ENCODE measurements at regions not wholly inside any gene's neighbourhood (a gene's known extent, or its start where the extent isn't known, plus 50 kb on each side); places are given as distances from the start of the nearest gene placed in this dataset.

DNA sequence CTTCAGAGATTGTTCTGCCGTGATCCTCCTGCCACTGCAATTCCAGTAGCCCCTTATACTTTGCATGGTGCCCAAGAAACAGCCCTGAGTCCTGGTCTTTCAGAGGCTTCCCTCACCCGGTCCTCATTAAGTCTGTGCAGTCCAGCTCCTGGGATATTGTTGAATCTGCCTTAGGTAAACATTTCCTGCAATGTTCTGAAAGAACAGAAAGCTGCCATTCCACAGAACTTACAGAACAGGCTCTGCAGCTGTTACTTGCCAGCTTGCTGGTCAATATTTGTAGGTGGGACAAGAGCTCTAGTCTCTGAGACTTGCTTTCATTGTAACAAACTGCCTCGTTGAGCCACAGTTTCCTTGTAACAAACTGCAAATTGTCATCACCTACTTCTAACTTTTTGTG lies 115.0 kb upstream of the KIF5B start:
- no peak for DNase-seq (ENCODE audit: low read depth in 2 of 2)

GRCh38 chr10:32169556-32169955 lies 113.3 kb upstream of the KIF5B start:
- no peak for DNase-seq (ENCODE audit: low read depth in 2 of 2)

DNA sequence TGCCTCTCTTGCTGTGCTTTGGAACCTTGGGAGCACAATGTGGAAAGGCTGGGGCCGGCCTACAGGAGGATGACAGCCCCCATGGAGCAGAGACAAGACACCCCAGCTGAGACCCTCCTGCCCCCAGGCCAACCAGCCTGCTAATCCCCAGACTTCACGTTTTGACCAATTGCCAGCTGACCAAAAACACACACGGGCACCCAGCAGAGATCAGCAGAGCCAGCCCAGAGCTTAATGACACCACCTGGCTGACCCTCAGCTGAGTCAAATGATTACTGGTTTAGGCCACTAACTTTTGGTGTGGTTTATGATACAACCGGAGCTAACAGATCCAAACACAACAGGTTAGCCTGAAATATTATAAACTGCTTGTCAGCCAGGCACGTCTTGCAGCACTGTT lies 111.2 kb upstream of the KIF5B start:
- DNase-seq (ENCODE audit: low read depth in 2 of 2) = no peak

DNA sequence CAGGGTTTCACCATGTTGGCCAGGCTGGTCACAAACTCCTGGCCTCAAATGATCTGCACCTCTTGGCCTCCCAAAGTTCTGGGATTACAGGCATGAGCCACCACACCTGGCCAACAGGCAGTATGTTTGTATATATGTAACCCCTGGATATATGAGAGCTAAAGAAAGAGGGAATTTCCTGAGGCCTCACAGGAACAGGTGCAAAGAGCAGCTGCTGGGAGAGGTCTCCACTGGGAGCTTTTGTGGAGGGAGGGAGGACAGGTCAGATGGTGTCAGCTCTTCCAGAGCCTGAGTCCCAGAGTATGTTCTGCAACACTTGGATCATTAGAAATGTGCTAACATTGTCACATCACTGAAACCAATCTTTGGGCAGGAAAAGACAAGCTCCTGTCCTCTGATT lies 110.1 kb upstream of the KIF5B start:
- DNase-seq (ENCODE audit: low read depth in 2 of 2) = no peak

- no peak for DNase-seq (ENCODE audit: low read depth in 2 of 2)
These were observed 107.5 kb upstream of the KIF5B start for GRCh38 chr10:32163762-32164148.

- DNase-seq (ENCODE audit: low read depth in 2 of 2) = no peak
These were observed 107.0 kb upstream of the KIF5B start for GRCh38 chr10:32163071-32163761.

DNA sequence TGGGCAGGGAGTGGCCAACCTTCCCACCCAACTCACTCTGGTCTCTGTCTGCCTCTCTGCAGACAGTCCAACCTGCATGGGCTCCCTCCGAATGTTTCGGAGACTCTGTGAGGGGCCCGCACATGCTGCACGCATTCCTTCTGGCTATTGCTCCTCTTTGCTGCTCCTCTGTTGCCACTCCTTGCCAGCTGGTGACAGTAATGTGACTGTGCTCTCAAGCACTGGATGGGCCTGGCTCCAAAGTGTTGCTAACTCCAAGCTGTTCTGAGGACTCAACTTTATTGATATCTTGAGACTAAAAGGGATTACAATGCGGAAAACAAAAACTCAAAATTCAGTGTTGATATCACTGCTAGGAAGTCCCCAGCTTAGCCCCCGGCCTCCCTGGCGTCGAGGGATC lies 105.4 kb upstream of the KIF5B start:
- DNase-seq (ENCODE audit: low read depth in 2 of 2) = no peak

DNA sequence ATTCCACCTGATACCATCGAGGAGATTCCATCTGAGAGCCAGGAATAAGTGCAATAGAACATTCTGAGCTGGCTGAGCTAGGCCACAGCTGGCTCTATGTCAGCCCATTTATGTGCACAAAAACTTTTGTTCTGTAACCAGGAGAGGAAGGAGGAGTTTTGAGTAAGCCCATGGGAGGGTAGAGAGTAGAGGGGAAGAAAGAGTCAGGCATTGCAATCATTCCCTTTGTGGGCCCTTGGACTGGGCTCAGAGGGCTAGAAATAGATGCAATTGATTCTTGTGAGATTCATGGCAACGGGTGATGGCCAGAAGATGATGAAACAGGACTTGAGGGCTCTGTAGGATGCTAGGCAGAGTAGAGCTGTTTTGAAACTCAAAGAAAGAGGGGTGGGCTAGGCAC lies 104.6 kb upstream of the KIF5B start:
- DNase-seq (ENCODE audit: low read depth in 2 of 2) = no peak

GRCh38 chr10:32159264-32159663 lies 103.0 kb upstream of the KIF5B start:
- no peak for DNase-seq (ENCODE audit: low read depth in 2 of 2)

DNA sequence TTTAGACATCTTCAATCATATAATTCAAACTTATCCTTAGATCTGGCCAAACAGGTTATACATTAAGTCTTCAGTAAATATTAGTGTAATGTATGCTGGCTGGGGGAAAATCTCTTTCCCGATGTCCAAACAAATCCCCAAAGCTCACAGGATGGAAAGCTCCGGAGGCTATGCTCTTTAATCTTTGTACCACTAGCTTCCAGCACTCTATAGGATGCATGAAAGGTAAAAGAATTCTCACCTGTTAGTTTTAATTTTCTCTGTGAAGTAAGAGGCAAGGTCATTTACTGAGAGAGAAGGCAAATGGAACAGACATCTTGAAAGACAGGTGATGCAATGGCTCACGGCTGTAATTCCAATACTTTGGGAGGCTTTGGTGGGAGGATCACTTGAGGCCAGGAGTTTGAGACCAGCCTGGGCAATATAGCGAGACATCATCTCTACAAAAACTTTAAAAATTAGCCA lies 99.8 kb upstream of the KIF5B start:
- DNase-seq (ENCODE audit: low read depth in 2 of 2) = no peak

- DNase-seq (ENCODE audit: low read depth in 2 of 2) = peak in 1 of 2 donors; percentile 57
These were observed 98.9 kb upstream of the KIF5B start for GRCh38 chr10:32155075-32155516.

- DNase-seq (ENCODE audit: low read depth in 2 of 2) = no peak
These were observed 97.7 kb upstream of the KIF5B start for GRCh38 chr10:32153931-32154330.

- no peak for DNase-seq (ENCODE audit: low read depth in 2 of 2)
These were observed 97.0 kb upstream of the KIF5B start for GRCh38 chr10:32153252-32153651.

- no peak for DNase-seq (ENCODE audit: low read depth in 2 of 2)
These were observed 95.6 kb upstream of the KIF5B start for GRCh38 chr10:32151871-32152270.

DNA sequence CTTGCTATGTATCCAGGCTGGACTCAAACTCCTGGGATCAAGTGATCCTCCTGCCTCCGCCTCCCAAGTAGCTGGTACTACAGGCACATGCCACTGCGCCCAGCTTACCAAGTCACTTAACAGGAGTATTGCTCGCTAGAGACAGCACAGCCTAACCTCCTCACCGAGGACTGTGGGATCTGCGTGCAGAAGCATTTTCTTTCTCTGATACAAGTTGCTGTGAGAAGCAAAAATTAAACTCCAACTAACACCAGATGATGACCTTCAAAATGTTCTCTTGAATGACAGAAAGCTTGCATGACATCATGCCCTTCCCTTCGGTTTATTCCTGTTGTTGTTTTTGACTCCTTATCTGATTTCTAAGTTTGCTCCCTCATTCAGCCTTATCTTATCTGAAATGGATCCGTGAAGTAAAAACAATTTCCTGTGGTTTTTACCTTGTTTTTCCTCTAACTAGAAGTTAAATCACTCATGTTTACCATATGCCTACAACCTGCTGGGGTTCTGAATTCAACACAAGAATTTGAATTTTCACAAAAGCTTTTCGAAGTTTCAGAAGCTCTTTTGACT lies 94.4 kb upstream of the KIF5B start:
- DNase-seq (ENCODE audit: low read depth in 2 of 2) = no peak

GRCh38 chr10:32149252-32149955 lies 93.2 kb upstream of the KIF5B start:
- DNase-seq (ENCODE audit: low read depth in 2 of 2) = peak; percentile 55 to 76

DNA sequence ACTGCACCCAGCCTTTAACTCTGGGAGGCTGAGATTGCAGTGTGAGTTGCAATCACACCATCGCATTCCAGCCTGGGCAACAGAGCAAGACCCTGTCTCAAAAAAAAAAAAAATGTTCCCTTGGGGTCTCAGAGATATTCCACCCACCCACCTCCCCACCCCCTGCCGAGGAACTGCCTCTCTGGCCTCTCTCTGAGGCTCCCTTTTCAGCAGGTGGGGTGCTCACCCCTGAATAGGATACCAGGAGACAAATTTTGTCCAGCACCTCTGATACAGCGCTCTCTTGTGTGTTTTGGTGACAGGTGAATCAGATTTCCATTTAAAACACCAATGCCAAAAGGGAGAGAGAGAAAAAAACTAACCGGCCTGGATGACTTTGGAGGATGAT lies 92.6 kb upstream of the KIF5B start:
- DNase-seq (ENCODE audit: low read depth in 2 of 2) = no peak

GRCh38 chr10:32147730-32148129 lies 91.5 kb upstream of the KIF5B start:
- no peak for DNase-seq (ENCODE audit: low read depth in 2 of 2)

- no peak for DNase-seq (ENCODE audit: low read depth in 2 of 2)
These were observed 89.9 kb upstream of the KIF5B start for GRCh38 chr10:32146166-32146565.

DNA sequence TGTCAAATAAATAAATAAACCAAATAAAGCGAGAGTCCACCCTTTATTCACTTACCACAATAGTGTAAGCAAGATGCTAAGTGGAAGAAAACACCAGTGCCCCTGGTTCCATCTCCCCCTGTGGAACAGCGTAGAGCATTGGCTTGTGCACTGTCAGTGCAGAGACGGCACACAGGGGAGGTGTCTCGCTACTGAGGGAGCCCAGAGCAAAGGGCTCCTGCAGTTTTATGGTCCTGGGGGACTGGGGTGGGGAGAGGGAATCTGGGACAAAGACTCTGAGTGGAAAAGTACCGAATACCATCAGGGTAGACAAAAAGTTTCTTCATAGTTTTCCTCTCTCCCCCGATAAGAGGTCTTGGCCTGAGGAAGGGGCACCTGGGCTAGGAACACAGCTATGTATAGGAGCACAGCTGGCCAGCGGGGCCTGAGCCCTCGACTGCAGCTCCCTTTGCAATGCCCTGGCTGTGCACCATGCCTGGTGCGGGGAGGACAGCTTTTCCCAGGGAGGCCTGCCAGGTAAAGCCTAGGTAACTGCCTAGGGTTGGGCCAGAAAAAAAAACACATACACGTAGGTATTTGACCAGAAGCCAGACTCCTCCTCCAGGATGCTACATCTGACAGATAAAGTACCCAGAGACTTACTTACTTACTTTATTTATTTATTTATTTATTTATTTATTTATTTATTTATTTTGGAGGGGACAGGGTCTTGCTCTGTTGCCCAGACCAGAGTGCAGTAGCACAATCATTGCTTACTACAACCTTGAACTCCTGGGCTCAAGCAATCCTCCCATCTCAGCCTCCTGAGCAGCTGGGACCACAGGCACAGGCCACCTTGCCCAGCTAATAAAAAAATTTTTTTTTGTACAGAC lies 88.8 kb upstream of the KIF5B start:
- DNase-seq (ENCODE audit: low read depth in 2 of 2) = no peak

- no peak for DNase-seq (ENCODE audit: low read depth in 2 of 2)
These were observed 87.2 kb upstream of the KIF5B start for GRCh38 chr10:32143302-32143847.

- DNase-seq (ENCODE audit: low read depth in 2 of 2) = no peak
These were observed 86.4 kb upstream of the KIF5B start for GRCh38 chr10:32142646-32143045.
